Stimulated activated CD4-positive, alpha-beta T cell treated with anti-CD3 and anti-CD28 coated beads, Interleukin-4, amount 100 ng/mL, for 1 hour (primary cell): ENCODE measurements at regions not wholly inside any gene's neighbourhood (a gene's known extent, or its start where the extent isn't known, plus 50 kb on each side); places are given as distances from the start of the nearest gene placed in this dataset.
"Not testable (repeated sequence)": the region's sequence is repeated elsewhere in the genome, so short reads cannot be mapped to it uniquely, and the experiment has no call there.

ENCODE experiments used
- DNase-seq: peaks from one replicate; pipeline ENCODE4 v3.0.0-alpha.2; 2020

GRCh38 chr22:49519117-49519737 lies 308.4 kb downstream of the BRD1 start:
- no peak for DNase-seq

DNA sequence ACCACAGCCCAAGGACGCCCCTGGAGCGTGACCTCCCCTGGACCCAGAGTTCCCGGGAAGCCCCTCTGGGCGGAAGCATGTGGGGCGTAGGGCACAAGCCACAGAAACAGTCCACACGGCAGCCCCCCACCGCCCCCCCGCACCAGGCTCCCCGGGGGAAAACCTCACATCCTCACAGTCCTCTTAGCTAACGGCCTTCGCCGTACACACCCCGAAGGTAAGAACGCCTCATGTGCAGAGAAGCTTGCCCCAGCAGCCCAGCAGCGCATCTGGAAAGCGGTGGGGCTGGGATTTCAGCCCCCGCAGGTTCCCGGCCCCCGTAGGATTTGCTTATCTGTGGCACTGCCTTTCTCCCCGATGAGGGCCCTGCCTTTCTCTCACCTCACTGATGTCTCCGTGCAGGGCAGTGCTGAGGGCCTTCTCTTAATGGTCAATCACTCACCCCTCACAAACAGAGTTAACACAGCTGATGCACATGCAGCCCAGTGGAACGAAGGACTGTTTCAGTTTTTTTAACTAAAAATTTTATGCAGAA lies 309.2 kb downstream of the BRD1 start:
- no peak for DNase-seq

DNA sequence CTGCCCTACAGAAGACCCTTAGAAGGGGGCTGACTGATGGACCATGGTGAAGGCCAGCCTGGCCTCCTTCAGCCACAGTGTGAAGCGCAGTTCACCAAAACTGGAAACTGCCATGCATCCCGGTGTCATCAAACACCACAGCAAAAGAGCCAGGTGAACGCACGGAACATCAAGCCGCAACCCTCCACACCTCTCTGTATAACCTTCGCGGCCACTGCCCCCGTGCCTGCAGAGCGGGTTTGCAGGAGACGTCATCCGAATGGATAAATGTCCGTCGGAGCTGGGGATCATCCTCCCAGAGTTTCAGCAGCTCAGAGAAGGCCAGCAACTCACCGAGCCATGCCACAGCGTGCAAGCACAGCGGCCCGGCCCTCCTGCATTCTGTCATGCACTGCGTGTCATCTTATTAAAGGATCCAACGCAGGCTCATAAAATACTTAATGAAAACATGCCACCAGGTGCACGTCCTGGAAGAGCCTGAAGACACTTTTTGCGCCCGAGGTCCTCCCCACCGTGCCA lies 309.9 kb downstream of the BRD1 start:
- no peak for DNase-seq

DNA sequence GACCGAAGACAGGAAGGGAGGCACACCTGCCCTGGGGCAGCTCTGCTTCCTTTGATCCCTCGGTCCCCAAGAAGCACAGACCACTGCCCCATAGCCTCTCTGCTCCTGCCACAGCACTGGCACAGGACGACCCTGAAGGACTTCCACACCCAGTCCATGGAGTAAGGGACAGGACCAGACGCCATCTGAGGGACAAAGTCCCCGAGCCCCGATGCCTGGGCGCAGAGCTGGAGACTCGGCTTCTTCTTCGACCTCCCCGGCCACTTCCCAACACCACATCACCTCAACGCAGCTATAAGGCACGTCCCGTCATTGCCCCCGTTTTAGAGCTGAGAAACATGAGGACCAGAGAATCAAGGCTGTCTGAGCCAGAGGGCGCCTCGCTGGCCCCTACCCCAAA lies 310.5 kb downstream of the BRD1 start:
- no peak for DNase-seq

DNA sequence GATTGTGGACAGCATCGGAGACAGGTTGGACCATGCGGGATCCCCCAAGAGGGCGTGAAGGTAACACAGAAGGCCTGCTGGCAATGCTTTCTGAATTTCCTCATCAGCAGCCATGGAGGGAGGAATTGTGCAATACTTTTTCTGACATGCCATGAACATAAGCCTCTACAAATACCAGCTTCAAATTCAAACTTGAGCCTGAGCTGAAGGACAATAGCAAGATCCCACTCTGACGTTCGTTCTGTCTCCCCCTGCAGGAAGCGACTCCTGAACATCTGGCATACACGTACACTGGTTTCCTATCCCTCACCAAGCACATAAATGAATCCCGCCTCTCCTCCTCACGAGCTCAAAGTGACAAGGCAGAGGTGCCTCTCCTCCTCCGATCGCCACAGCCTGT lies 312.2 kb downstream of the BRD1 start:
- DNase-seq, result no peak

GRCh38 chr22:49514641-49515040 lies 313.0 kb downstream of the BRD1 start:
- DNase-seq, result no peak

DNA sequence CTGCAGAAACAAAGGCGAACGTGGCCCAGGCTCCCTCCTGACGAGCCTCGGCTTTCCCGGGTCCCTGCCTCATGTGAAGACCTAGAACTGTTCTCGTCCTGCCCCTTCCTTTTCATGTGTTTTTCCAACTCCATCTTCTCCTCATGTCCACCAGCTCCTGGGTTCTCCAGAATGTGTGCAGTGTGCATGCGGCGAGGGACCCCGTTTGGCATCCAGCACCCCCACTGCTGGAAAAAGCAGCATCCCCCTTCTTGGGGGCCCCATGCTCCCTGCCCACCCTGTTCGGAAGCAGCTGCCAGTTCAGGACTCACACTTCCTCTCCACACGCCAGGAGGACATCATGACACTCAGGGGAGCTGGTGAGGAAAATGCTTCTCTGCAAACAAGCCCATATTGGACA lies 313.5 kb downstream of the BRD1 start:
- DNase-seq, result no peak

GRCh38 chr22:49513358-49513851 lies 314.3 kb downstream of the BRD1 start:
- no peak for DNase-seq

DNA sequence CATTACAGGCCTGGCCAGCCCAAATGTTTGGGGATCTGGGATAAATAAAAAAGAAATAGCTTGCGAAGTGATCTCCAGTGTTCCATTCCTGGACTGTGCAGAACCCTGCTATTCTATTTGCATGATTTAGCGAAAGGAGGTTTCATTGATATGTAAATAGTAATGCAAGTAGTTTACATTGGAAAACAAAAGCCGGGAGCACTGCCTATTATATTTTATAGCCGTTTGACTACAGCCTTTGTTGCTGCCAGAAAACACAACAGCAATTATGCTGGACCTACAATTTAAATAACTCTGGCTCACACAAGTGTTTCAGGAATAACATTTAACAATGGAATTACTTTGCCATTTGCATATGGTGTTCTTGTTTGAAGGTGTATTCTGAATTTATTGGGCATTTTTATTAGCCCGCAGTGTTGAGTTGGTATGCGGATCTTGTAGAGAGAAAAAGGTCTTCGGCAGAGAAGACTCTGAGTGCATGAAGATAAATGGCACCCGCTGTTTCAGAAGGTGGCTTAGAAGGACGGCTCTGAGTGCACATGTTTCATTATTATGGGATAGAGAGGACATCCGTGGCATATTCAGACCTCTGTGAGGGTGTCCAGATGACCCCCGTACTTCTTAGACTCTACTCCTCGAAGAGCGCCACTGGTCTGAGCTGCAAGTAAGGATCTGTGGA lies 315.0 kb downstream of the BRD1 start:
- DNase-seq, result no peak

GRCh38 chr22:49511393-49512189 lies 316.1 kb downstream of the BRD1 start:
- DNase-seq, result not testable (repeated sequence)

GRCh38 chr22:49510718-49511117 lies 317.0 kb downstream of the BRD1 start:
- DNase-seq, result no peak

GRCh38 chr22:49509016-49509415 lies 318.7 kb downstream of the BRD1 start:
- DNase-seq, result no peak

DNA sequence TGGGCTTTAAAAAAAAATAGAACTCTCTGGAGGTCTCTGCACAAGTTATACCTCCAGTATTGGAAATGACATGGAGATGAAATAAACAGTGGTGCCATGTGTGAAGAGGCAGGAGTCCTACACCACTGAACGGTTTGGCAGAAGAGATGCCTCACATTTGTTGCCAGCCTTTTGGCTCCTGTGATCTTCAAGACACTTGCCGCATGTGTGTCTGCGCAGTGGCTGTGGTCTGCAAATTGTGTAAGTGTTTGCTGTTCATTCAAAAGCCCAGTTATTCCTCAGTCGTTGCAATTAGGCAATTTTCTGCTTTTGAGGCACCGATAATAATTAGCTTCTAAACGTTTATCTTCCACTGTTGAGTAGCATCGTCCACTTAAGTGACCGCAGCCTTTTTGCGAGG lies 319.1 kb downstream of the BRD1 start:
- DNase-seq, result no peak

GRCh38 chr22:49507607-49508292 lies 319.9 kb downstream of the BRD1 start:
- no peak for DNase-seq

GRCh38 chr22:49506010-49506400 lies 321.7 kb downstream of the BRD1 start:
- no peak for DNase-seq

DNA sequence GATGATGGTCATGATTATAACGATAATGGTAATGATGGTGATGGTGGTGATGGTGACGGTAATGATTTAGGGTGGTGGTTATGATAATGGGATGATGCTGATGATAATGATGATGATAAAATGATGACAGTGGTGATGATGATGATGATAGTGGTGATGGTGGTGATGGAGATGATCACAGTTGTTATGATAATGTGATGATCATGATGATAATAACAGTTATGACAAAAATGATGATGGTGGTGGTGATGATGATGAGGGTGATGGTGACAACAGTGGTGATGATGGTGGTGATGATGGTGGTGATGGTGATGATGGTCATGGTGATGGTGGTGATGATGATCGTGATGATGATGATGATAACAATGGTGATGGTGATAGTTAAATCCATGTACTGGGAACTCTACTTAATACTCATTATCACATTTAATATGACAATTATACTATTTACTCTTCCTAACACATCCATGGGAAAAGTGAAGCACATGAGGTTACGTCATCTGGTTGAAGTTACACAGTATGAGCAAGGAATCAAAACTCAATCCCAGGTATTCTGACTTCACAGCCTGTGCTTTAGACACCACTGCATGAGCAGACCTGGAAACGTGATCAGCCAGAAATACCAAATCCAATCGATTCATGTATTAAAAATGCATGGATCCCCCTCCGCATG lies 322.2 kb downstream of the BRD1 start:
- no peak for DNase-seq

DNA sequence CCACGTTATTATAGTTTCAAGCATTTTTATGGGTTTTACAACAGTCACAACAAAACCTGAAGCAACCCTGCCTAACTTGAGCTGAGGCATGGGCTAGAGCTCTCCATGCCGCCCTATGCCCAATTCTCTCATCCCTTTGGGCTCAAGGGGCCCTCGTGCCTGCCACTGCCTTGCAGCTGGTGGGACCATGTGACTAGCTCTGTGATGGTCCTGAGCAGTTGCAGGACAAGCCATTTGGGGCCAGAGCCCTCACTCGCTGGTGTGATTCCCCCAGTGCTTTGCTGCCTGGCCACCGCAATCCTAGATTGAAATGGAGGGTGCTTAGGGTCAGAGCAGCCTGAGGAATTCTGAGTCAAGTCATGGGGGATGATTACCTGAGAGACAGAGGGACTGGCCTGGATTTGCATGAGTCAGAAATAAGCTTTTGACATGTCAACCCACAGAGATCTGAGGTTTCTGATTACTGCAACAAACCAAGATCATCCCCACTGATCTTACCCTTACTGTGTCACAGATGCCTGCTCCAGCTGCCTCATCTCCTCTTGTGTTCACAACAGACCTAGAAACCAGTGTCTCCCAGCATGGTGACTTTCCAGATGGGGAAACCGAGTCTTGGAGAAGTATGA lies 323.7 kb downstream of the BRD1 start:
- DNase-seq, result no peak

- DNase-seq, result no peak
Measured at GRCh38 chr22:49503321-49503720, 324.4 kb downstream of the BRD1 start.

DNA sequence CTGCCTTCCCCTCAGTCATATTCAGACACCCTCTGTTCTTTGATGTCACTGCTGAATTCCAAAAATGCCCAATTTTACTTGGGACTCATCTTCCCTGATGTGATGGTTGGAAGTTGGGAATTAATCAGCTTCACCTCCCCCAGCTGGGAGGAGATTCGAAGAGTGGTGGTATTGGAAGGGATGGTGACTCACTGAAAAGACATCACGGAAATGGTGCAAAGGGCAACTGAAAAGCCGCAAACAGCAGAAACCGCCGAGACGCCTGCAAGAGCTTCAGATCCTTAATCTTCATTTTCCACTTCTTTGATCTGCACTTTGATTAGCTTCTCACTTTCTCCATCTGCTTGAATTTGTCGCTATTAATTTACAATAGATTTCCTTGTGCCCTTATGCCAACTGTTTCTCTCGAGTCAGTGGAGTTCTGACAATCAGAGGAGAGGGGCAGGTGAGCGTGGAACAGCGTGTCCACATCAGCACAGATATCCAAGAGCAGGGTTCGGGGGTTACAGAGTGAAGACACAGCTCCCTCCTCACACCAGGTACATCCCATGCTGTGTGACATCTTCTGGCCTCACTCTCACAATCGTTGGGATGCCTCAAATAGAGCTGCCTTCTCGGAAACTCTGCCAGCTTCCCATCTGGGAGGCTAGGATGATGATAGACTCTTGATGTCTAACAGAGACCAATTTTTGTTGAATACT lies 325.4 kb downstream of the BRD1 start:
- DNase-seq, result no peak

GRCh38 chr22:49500942-49501395 lies 326.7 kb downstream of the BRD1 start:
- DNase-seq, result no peak

GRCh38 chr22:49500076-49500460 lies 327.6 kb downstream of the BRD1 start:
- DNase-seq, result no peak
